ENCODE measurements at regions not wholly inside any gene's neighbourhood (a gene's known extent, or its start where the extent isn't known, plus 50 kb on each side); places are given as distances from the start of the nearest gene placed in this dataset.

DNA sequence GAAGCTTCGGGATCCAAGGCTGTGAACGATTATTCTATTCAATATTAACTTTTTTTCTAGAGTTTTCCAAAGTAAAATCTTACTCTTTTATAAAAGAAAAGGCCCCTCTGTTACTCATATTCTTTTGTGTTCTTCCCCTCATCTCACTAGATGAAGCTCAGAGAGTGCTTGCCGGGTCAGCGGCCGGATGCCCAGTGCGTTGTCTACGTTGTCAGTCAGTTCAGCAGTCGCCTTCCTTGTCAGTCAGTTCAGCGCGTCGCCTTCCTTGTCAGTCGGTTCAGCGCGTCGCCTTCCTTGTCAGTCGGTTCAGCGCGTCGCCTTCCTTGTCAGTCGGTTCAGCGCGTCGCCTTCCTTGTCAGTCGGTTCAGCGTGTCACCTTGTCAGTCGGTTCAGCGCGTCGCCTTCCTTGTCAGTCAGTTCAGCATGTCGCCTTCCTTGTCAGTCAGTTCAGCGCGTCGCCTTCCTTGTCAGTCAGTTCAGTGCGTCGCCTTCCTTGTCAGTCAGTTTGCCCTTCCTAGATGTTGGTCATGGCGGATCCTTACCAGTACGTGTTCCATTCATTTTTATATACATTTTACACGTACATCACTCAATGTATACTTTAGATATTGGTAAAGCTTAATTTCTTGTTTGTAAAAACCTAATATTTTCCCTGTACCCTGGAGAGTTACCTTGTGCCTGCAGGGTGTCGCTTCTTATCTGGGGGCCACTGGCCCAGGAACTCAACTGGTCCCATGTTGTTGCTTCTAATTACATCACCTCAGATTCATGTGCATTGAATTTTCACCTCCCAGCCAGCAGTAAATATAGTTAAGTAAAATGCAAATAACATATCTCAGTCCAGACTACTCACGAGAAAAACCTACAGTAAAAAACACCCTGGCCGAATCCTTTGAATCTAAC lies 206.9 kb downstream of the ASB1 start:
- Histone ChIP-seq H3K9me2 (ENCODE audit: insufficient read depth, low read length) (no peaks in the 10 kb centered on the region), H4K20me1 (ENCODE audit: insufficient read depth, low read length) (no peaks in the 10 kb centered on the region), H3K4me3 (ENCODE audit: low read depth, low read length, poor library complexity, severe bottlenecking) (no peak overlapping the region), H3K27ac (ENCODE audit: low read depth, low read length, poor library complexity, severe bottlenecking) (no peak overlapping the region), H3K9me3 (ENCODE audit: low read length) (no peaks in the 10 kb centered on the region), H3K4me2 (ENCODE audit: low read length) (no peak overlapping the region), H3K79me2 (ENCODE audit: insufficient read depth, low read depth, low read length) (no peaks in the 10 kb centered on the region), H3K36me3 (ENCODE audit: insufficient read depth, low read length) (no peaks in the 10 kb centered on the region), H2AFZ (ENCODE audit: low read length) (no peak overlapping the region), H3K4me1 (ENCODE audit: insufficient read depth, low read length, poor library complexity, severe bottlenecking) (no peaks in the 10 kb centered on the region)
- no TSS peak for BruUV-seq (replicated peaks)
- ChIA-PET CTCF (ENCODE audit: unreplicated experiment) (no interaction called here), POLR2A (no interaction called here)
- DNase-seq (ENCODE audit: low spot score) = no peak
- intact Hi-C loops (cut with micrococcal nuclease; ENCODE audit: unreplicated experiment) = no loop called here
- no peak for TF ChIP-seq EZH2phosphoT487 (IDR thresholded peaks at IDR 0.05; ENCODE audit: borderline replicate concordance, low read depth, low read length)
- TF ChIP-seq, protein P1, sequence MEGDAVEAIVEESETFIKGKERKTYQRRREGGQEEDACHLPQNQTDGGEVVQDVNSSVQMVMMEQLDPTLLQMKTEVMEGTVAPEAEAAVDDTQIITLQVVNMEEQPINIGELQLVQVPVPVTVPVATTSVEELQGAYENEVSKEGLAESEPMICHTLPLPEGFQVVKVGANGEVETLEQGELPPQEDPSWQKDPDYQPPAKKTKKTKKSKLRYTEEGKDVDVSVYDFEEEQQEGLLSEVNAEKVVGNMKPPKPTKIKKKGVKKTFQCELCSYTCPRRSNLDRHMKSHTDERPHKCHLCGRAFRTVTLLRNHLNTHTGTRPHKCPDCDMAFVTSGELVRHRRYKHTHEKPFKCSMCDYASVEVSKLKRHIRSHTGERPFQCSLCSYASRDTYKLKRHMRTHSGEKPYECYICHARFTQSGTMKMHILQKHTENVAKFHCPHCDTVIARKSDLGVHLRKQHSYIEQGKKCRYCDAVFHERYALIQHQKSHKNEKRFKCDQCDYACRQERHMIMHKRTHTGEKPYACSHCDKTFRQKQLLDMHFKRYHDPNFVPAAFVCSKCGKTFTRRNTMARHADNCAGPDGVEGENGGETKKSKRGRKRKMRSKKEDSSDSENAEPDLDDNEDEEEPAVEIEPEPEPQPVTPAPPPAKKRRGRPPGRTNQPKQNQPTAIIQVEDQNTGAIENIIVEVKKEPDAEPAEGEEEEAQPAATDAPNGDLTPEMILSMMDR (conservative IDR thresholded peaks at IDR 0.05; ENCODE audit: low read length) = no peak

DNA sequence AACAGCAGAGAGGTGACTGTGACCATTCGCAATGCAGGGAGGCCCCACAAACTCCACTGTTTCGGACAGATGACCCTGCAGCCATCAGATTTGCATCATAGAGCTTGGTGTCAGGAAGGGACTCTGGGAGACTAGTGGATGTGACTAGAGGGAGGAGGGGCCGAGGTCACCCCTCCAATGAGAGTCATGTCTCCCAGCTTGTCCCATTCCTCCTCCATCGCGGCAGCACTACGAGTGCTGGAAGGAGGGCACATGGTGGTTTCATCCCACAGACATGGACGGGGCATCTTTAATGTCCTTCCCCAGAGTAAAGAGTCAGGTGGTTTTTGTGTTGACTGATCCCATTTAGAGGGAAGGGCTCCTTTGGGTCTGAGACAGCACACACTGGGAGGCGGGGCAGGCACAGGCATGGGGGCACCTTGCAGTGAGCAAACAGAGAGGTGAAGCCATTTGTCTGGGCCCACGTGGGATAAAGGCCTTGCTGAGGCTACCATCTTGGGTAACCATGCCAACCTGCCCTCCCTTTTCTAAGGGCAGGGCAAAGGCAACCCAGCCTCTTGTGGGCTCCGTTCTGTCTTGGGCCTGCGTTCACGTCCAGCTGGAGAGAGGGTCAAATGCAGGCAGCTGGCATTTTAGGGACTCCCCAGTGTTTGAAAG lies 208.1 kb downstream of the ASB1 start:
- H3K79me2 ChIP-seq (ENCODE audit: insufficient read depth, low read depth, low read length) = no peaks in the 10 kb centered on the region
- no TSS peak for BruUV-seq (replicated peaks)
- H3K9me3 ChIP-seq (ENCODE audit: low read length) = no peaks in the 10 kb centered on the region
- no peak overlapping the region for H3K4me2 ChIP-seq (ENCODE audit: low read length)
- no peaks in the 10 kb centered on the region for H3K9me2 ChIP-seq (ENCODE audit: insufficient read depth, low read length)
- no peaks in the 10 kb centered on the region for H3K4me1 ChIP-seq (ENCODE audit: insufficient read depth, low read length, poor library complexity, severe bottlenecking)
- H2AFZ ChIP-seq (ENCODE audit: low read length) = no peak overlapping the region
- no peak overlapping the region for H3K4me3 ChIP-seq (ENCODE audit: low read depth, low read length, poor library complexity, severe bottlenecking)
- H3K27ac ChIP-seq (ENCODE audit: low read depth, low read length, poor library complexity, severe bottlenecking) = no peak overlapping the region
- ChIA-PET POLR2A (no interaction called here), CTCF (ENCODE audit: unreplicated experiment) (no interaction called here)
- intact Hi-C loops (cut with micrococcal nuclease; ENCODE audit: unreplicated experiment) = no loop called here
- TF ChIP-seq, protein P1 (conservative IDR thresholded peaks at IDR 0.05; ENCODE audit: low read length) = no peak
- TF ChIP-seq EZH2phosphoT487 (IDR thresholded peaks at IDR 0.05; ENCODE audit: borderline replicate concordance, low read depth, low read length) = no peak
- H4K20me1 ChIP-seq (ENCODE audit: insufficient read depth, low read length) = no peaks in the 10 kb centered on the region
- H3K36me3 ChIP-seq (ENCODE audit: insufficient read depth, low read length) = no peaks in the 10 kb centered on the region
- no peak for DNase-seq (ENCODE audit: low spot score)

DNA sequence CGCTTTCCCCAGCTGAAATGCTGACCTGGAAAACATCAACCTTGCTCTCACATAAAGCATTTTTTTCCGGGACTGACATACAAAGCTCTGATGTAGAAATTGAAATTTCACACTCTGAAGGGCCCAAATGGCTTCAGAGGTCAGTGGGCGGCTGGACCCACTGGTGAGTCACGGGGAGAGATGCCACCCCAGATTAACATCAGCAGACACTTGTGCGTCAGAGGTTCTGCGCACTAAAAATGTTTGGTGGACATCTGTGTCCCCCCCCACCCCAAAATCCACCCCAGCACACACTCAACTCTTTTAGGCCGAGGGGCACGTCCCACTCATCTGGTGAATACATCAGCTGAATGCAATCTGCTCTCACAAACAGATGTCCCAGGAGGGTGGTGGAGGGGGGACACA lies 208.9 kb downstream of the ASB1 start:
- TF ChIP-seq, protein P1 (conservative IDR thresholded peaks at IDR 0.05; ENCODE audit: low read length) = no peak
- no peak for TF ChIP-seq EZH2phosphoT487 (IDR thresholded peaks at IDR 0.05; ENCODE audit: borderline replicate concordance, low read depth, low read length)
- H3K4me3 ChIP-seq (ENCODE audit: low read depth, low read length, poor library complexity, severe bottlenecking) = no peak overlapping the region
- no peaks in the 10 kb centered on the region for H3K9me3 ChIP-seq (ENCODE audit: low read length)
- no peak for DNase-seq (ENCODE audit: low spot score)
- H3K79me2 ChIP-seq (ENCODE audit: insufficient read depth, low read depth, low read length) = no peaks in the 10 kb centered on the region
- H3K27ac ChIP-seq (ENCODE audit: low read depth, low read length, poor library complexity, severe bottlenecking) = no peak overlapping the region
- H3K4me1 ChIP-seq (ENCODE audit: insufficient read depth, low read length, poor library complexity, severe bottlenecking) = no peaks in the 10 kb centered on the region
- POLR2A ChIA-PET = interaction anchor here (0.6 kb wide), 1 partner anchor 17 kb away, joined by 4 read pairs; no protein-coding TSS in a partner anchor
- no TSS peak for BruUV-seq (replicated peaks)
- H3K9me2 ChIP-seq (ENCODE audit: insufficient read depth, low read length) = no peaks in the 10 kb centered on the region
- no peaks in the 10 kb centered on the region for H3K36me3 ChIP-seq (ENCODE audit: insufficient read depth, low read length)
- no peak overlapping the region for H2AFZ ChIP-seq (ENCODE audit: low read length)
- intact Hi-C loops (cut with micrococcal nuclease; ENCODE audit: unreplicated experiment) = no loop called here
- no peak overlapping the region for H3K4me2 ChIP-seq (ENCODE audit: low read length)
- no peaks in the 10 kb centered on the region for H4K20me1 ChIP-seq (ENCODE audit: insufficient read depth, low read length)
- CTCF ChIA-PET (ENCODE audit: unreplicated experiment) = no interaction called here

Measured in OCI-LY7 (cell line).